HG03175 (cell line): ENCODE measurements at regions not wholly inside any gene's neighbourhood (a gene's known extent, or its start where the extent isn't known, plus 50 kb on each side); places are given as distances from the start of the nearest gene placed in this dataset.
"Not testable (repeated sequence)": the region's sequence is repeated elsewhere in the genome, so short reads cannot be mapped to it uniquely, and the experiment has no call there.

Experiments
- ATAC-seq: cut with Tn5 transposase; IDR thresholded peaks from one replicate; pipeline ENCODE4 v1.9.1; 2021; ENCODE audit warnings: mild to moderate bottlenecking, moderate library complexity; ENCODE audit not compliant: unreplicated experiment

GRCh38 chr5:158451993-158452672 is 593.2 kb upstream of the CLINT1 start:
- ATAC-seq, result no peak

GRCh38 chr5:158451203-158451992 is 592.5 kb upstream of the CLINT1 start:
- ATAC-seq, result no peak

GRCh38 chr5:158450751-158451171 is 591.8 kb upstream of the CLINT1 start:
- ATAC-seq, result no peak

GRCh38 chr5:158446761-158447160 is 587.8 kb upstream of the CLINT1 start:
- ATAC-seq, result not testable (repeated sequence)

- not testable (repeated sequence) for ATAC-seq
These were observed 580.3 kb upstream of the CLINT1 start for GRCh38 chr5:158439204-158439603.

- no peak for ATAC-seq
These were observed 577.5 kb upstream of the CLINT1 start for GRCh38 chr5:158436271-158437065.

GRCh38 chr5:158435161-158435616 is 576.2 kb upstream of the CLINT1 start:
- ATAC-seq, result peak; percentile 72

- ATAC-seq, result peak; percentile 4
These were observed 575.8 kb upstream of the CLINT1 start for GRCh38 chr5:158434749-158435148.

GRCh38 chr5:158433634-158434033 is 574.7 kb upstream of the CLINT1 start:
- no peak for ATAC-seq

- no peak for ATAC-seq
These were observed 572.6 kb upstream of the CLINT1 start for GRCh38 chr5:158431369-158432029.

- no peak for ATAC-seq
These were observed 571.8 kb upstream of the CLINT1 start for GRCh38 chr5:158430798-158431167.

GRCh38 chr5:158430166-158430797 is 571.3 kb upstream of the CLINT1 start:
- no peak for ATAC-seq

- ATAC-seq, result no peak
These were observed 570.6 kb upstream of the CLINT1 start for GRCh38 chr5:158429564-158429963.

- ATAC-seq, result no peak
These were observed 564.8 kb upstream of the CLINT1 start for GRCh38 chr5:158423623-158424200.

GRCh38 chr5:158422653-158423515 is 563.9 kb upstream of the CLINT1 start:
- ATAC-seq, result no peak

GRCh38 chr5:158421319-158421718 is 562.4 kb upstream of the CLINT1 start:
- no peak for ATAC-seq

- no peak for ATAC-seq
These were observed 560.2 kb upstream of the CLINT1 start for GRCh38 chr5:158419186-158419585.

GRCh38 chr5:158414780-158415179 is 555.8 kb upstream of the CLINT1 start:
- ATAC-seq, result no peak

GRCh38 chr5:158414333-158414762 is 555.4 kb upstream of the CLINT1 start:
- no peak for ATAC-seq
